PC-3 (cell line): ENCODE measurements at regions not wholly inside any gene's neighbourhood (a gene's known extent, or its start where the extent isn't known, plus 50 kb on each side); places are given as distances from the start of the nearest gene placed in this dataset.

Source experiments
- CTCF ChIP-seq: fragments of 300-600 bp; sonication (generic); conservative IDR thresholded peaks from 2 replicates; pipeline ENCODE4 v1.5.1; 2017; ENCODE audit warnings: antibody characterized with exemption, low read depth, mild to moderate bottlenecking, low read length
- EZH2 ChIP-seq: fragments of 300-600 bp; sonication (generic); IDR thresholded peaks from one replicate; pipeline ENCODE4 v1.6.1; 2017; ENCODE audit warnings: antibody characterized with exemption, mild to moderate bottlenecking, low read length; ENCODE audit not compliant: unreplicated experiment
- EZH2phosphoT487 ChIP-seq: fragments of 300-600 bp; sonication (generic); IDR thresholded peaks from 2 replicates; pipeline ENCODE4 v1.6.1; 2018; ENCODE audit warnings: mild to moderate bottlenecking, antibody characterized with exemption, low read length, borderline replicate concordance

- TF ChIP-seq CTCF = no peak
- TF ChIP-seq EZH2phosphoT487 = no peak
- TF ChIP-seq EZH2 = no peak
Observed at GRCh38 chr20:34171640-34172039, 59.6 kb upstream of the EIF2S2 start.
